Prostate gland (tissue), 2 donors: ENCODE measurements at regions not wholly inside any gene's neighbourhood (a gene's known extent, or its start where the extent isn't known, plus 50 kb on each side); places are given as distances from the start of the nearest gene placed in this dataset.
"Not testable (repeated sequence)": the region's sequence is repeated elsewhere in the genome, so short reads cannot be mapped to it uniquely, and the experiment has no call there.

Source experiments
- DNase-seq: peaks from one replicate; pipeline ENCODE4 v3.0.0-alpha.2; 2019; ENCODE audit warnings: low spot score
- H3K27ac ChIP-seq, 2 donors: fragments of 200-600 bp; sonication (generic); 2 replicates each; pipeline ENCODE4 v1.5.1; 2017 to 2019
- H3K27me3 ChIP-seq: fragments of 200-600 bp; sonication (generic); replicated peaks from 2 replicates; pipeline ENCODE4 v1.5.1; 2019; ENCODE audit not compliant: insufficient read depth
- H3K36me3 ChIP-seq, 2 donors: fragments of 200-600 bp; sonication (generic); 1 replicate in 1 of 2; 2 replicates in 1 of 2; pipeline versions ENCODE4 v1.5.1 to v1.8.1; 2017 to 2019
- H3K4me1 ChIP-seq: fragments of 200-600 bp; sonication (generic); replicated peaks from 2 replicates; pipeline ENCODE4 v1.5.1; 2019
- H3K4me3 ChIP-seq, 2 donors: fragments of 200-600 bp; sonication (generic); 2 replicates each; pipeline ENCODE4 v1.5.1; 2017 to 2019
- H3K9me3 ChIP-seq: fragments of 200-600 bp; sonication (generic); 2 replicates; pipeline ENCODE4 v1.5.1; 2017
- CTCF ChIP-seq, 4 experiments: fragments of 200-600 bp in 2 of 4; fragments of 450-650 bp in 2 of 4; sonication (generic) in 2 of 4; IDR thresholded peaks; 1 replicate in 3 of 4; 2 replicates in 1 of 4; pipeline ENCODE4 v1.5.1; 2016 to 2019; ENCODE audit warnings: antibody characterized with exemption in 4 of 4, mild to moderate bottlenecking in 2 of 4, moderate library complexity in 2 of 4
- POLR2A ChIP-seq: fragments of 450-650 bp; IDR thresholded peaks from one replicate; pipeline ENCODE4 v1.6.1; 2016; ENCODE audit warnings: antibody characterized with exemption, mild to moderate bottlenecking
- POLR2AphosphoS5 ChIP-seq: sonication (generic); formaldehyde crosslinking; IDR thresholded peaks from one replicate; pipeline ENCODE4 v1.6.1; 2017; ENCODE audit warnings: antibody characterized with exemption
- WGBS: methylation state at CpG from one replicate; pipeline ENCODE4 v1.1.5; 2018; 5-methylcytosine and 5-hydroxymethylcytosine counted together
- intact Hi-C: fragments of 100-400 bp; cut with DNase I; formaldehyde crosslinking; loops from one replicate; pipeline ENCODE4 v1.14.2; 2022

DNA sequence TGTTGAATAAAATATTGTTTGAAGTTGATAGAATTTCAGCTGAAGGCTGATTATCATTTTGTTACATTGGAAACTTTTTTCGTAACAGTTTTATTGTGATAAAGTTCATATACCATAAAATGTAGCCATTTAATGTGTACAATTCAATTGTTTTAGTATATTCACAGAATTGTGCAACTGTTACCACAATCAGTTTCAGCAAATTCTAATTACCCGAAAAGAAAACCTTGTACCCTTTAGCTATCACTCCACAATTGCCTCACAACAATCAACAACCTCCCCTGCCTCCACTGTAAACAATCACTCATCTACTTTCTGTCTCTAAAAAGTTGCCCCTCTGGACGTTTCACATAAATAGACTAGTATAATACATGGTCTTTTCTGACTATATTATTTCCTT is 179.7 kb upstream of the BET1 start:
- H3K4me1 ChIP-seq: no peaks in the 10 kb centered on the region

GRCh38 chr7:94188350-94188749 is 184.2 kb upstream of the BET1 start:
- 93% methylated on average over 2 of the region's 2 CpGs for WGBS
- no peaks in the 10 kb centered on the region for H3K4me1 ChIP-seq
- intact Hi-C loops: no loop called here

More for the DNA sequence above, 179.7 kb upstream of the BET1 start:
- no peak overlapping the region for H3K4me3 ChIP-seq
- TF ChIP-seq POLR2AphosphoS5: no peak
- TF ChIP-seq CTCF (IDR thresholded peaks at IDR 0.05): no peak
- no peak for TF ChIP-seq POLR2A
- no peak overlapping the region for H3K27ac ChIP-seq
- no peaks in the 10 kb centered on the region for H3K36me3 ChIP-seq
- H3K27me3 ChIP-seq: no peaks in the 10 kb centered on the region
- H3K9me3 ChIP-seq: no peaks in the 10 kb centered on the region
- intact Hi-C loops: no loop called here
- DNase-seq: no peak
- WGBS: 69% methylated on average over 3 of the region's 3 CpGs

GRCh38 chr7:94190599-94191061 is 186.5 kb upstream of the BET1 start:
- intact Hi-C loops: no loop called here
- TF ChIP-seq POLR2A (no peak), POLR2AphosphoS5 (no peak), CTCF (IDR thresholded peaks at IDR 0.05) (no peak)
- Histone ChIP-seq H3K4me1 (no peaks in the 10 kb centered on the region), H3K9me3 (no peaks in the 10 kb centered on the region), H3K27me3 (no peaks in the 10 kb centered on the region), H3K27ac (no peak overlapping the region), H3K4me3 (no peak overlapping the region), H3K36me3 (no peaks in the 10 kb centered on the region)
- DNase-seq: no peak
- WGBS: 0% methylated on average over 1 of the region's 1 CpG

More at GRCh38 chr7:94188350-94188749, 184.2 kb upstream of the BET1 start:
- DNase-seq: no peak
- H3K27ac ChIP-seq: no peak overlapping the region
- no peak overlapping the region for H3K4me3 ChIP-seq
- H3K36me3 ChIP-seq: no peaks in the 10 kb centered on the region
- TF ChIP-seq CTCF (IDR thresholded peaks at IDR 0.05) (no peak), POLR2A (no peak), POLR2AphosphoS5 (no peak)
- H3K9me3 ChIP-seq: no peaks in the 10 kb centered on the region
- no peaks in the 10 kb centered on the region for H3K27me3 ChIP-seq

DNA sequence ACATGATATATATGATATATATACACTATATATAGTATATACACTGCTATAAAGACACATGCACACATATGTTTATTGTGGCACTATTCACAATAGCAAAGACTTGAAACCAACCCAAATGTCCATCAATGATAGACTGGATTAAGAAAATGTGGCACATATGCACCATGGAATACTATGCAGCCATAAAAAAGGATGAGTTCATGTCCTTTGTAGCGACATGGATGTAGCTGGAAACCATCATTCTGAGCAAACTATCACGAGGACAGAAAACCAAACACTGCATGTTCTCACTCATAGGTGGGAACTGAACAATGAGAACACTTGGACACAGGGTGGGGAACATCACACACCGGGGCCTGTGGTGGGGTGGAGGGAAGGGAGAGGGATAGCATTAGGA is 190.3 kb upstream of the BET1 start:
- H3K27me3 ChIP-seq, H3K9me3 ChIP-seq, intact Hi-C loops, H3K4me1 ChIP-seq, H3K36me3 ChIP-seq, H3K27ac ChIP-seq, DNase-seq, H3K4me3 ChIP-seq: not testable (repeated sequence)
- 91% methylated on average over 3 of the region's 3 CpGs for WGBS

DNA sequence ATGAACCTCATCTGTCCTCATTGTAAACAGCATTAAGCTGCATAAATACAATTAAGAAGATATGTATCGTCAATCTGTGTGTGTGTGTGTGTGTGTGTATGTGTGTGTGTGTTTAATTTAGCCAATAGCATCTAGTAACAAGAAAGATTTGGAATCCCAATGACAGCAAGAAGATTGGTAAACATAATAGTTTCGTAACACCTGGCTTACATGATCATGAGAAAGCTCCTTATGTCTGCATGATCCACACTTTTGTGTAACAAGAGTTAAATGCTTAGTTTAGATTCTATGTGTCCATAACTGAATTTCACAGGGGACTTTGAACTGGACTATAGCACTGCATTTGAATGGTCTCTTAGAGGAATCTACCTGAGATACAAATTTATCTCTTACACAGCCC is 191.0 kb upstream of the BET1 start:
- intact Hi-C loops: no loop called here
- no peaks in the 10 kb centered on the region for H3K9me3 ChIP-seq
- TF ChIP-seq CTCF (IDR thresholded peaks at IDR 0.05): no peak
- TF ChIP-seq POLR2AphosphoS5: no peak
- no peak for TF ChIP-seq POLR2A
- H3K27ac ChIP-seq: no peak overlapping the region
- no peak for DNase-seq
- 79% methylated on average over 2 of the region's 2 CpGs for WGBS
- H3K4me3 ChIP-seq: no peak overlapping the region
- H3K4me1 ChIP-seq: no peaks in the 10 kb centered on the region
- H3K36me3 ChIP-seq: no peaks in the 10 kb centered on the region
- no peaks in the 10 kb centered on the region for H3K27me3 ChIP-seq
